ENCODE measurements at regions not wholly inside any gene's neighbourhood (a gene's known extent, or its start where the extent isn't known, plus 50 kb on each side); places are given as distances from the start of the nearest gene placed in this dataset.

- no peak for TF ChIP-seq CTCF (IDR thresholded peaks at IDR 0.05; ENCODE audit: low read depth, low read length)
- no peak for TF ChIP-seq POLR2A (IDR thresholded peaks at IDR 0.05; ENCODE audit: extremely low read depth, insufficient read length)
- no peak for TF ChIP-seq MAX (IDR thresholded peaks at IDR 0.05; ENCODE audit: low read depth, low read length)
- no peak for TF ChIP-seq MYC (IDR thresholded peaks at IDR 0.05; ENCODE audit: low read depth, low read length)
Measured at GRCh38 chr6:156260815-156261214, 516.4 kb upstream of the ARID1B start.
